Prostate gland (tissue), 2 donors: ENCODE measurements at regions not wholly inside any gene's neighbourhood (a gene's known extent, or its start where the extent isn't known, plus 50 kb on each side); places are given as distances from the start of the nearest gene placed in this dataset.

Experiments
- CTCF ChIP-seq, 4 experiments: fragments of 200-600 bp in 2 of 4; fragments of 450-650 bp in 2 of 4; sonication (generic) in 2 of 4; IDR thresholded peaks; 1 replicate in 3 of 4; 2 replicates in 1 of 4; pipeline ENCODE4 v1.5.1; 2016 to 2019; ENCODE audit warnings: antibody characterized with exemption in 4 of 4, mild to moderate bottlenecking in 2 of 4, moderate library complexity in 2 of 4
- POLR2A ChIP-seq: fragments of 450-650 bp; IDR thresholded peaks from one replicate; pipeline ENCODE4 v1.6.1; 2016; ENCODE audit warnings: antibody characterized with exemption, mild to moderate bottlenecking

- no peak for TF ChIP-seq CTCF (IDR thresholded peaks at IDR 0.05)
- TF ChIP-seq POLR2A = no peak
Observed at GRCh38 chr12:82530394-82530793, 156.3 kb upstream of the TMTC2 start.
